ENCODE measurements at regions not wholly inside any gene's neighbourhood (a gene's known extent, or its start where the extent isn't known, plus 50 kb on each side); places are given as distances from the start of the nearest gene placed in this dataset.
A peak's percentile ranks its signal among the peaks of the same experiment; 100 is the strongest.

GRCh38 chr9:87786876-87787275, 61.0 kb downstream of the CTSL start:
- no peak overlapping the region for H3K9ac ChIP-seq (ENCODE audit: insufficient read depth in 1 of 2, low read length in 2 of 2)
- H3K27ac ChIP-seq (ENCODE audit: low read depth in 1 of 2, low read length in 1 of 2): no peak overlapping the region
- H3K36me3 ChIP-seq (ENCODE audit: control insufficient read depth in 4 of 4, insufficient read depth in 4 of 4, low read length in 4 of 4): no peaks in the 10 kb centered on the region
- ATAC-seq (ENCODE audit: insufficient read depth, low FRiP score) (no peak), DNase-seq (no peak)
- no peaks in the 10 kb centered on the region for H3K9me3 ChIP-seq (ENCODE audit: control insufficient read depth in 4 of 4, insufficient read depth in 3 of 4, low read length in 3 of 4)
- no peaks in the 10 kb centered on the region for H3K27me3 ChIP-seq (ENCODE audit: control insufficient read depth in 3 of 3, insufficient read depth in 3 of 3, low read length in 2 of 3)
- TF ChIP-seq CTCF (IDR thresholded peaks at IDR 0.05; ENCODE audit: control extremely low read depth, extremely low read depth): no peak
- 55 to 73% methylated on average over 2 of the region's 2 CpGs for WGBS, 2 donors
- H3K4me1 ChIP-seq (ENCODE audit: control insufficient read depth in 5 of 5, insufficient read depth in 5 of 5, low read length in 5 of 5): no peaks in the 10 kb centered on the region
- no peak overlapping the region for H3K4me3 ChIP-seq

GRCh38 chr9:87787735-87788134, 61.8 kb downstream of the CTSL start:
- DNase-seq: no peak
- 89 to 91% methylated on average over 5 of the region's 5 CpGs for WGBS, 2 donors

GRCh38 chr9:87792831-87793288, 66.9 kb downstream of the CTSL start:
- TF ChIP-seq CTCF (IDR thresholded peaks at IDR 0.05; ENCODE audit: control extremely low read depth, extremely low read depth): no peak
- H3K27ac ChIP-seq (ENCODE audit: low read depth in 1 of 2, low read length in 1 of 2): peak overlapping the region in 1 of 2 donors; percentile 62

More at GRCh38 chr9:87787735-87788134, 61.8 kb downstream of the CTSL start:
- H3K9me3 ChIP-seq (ENCODE audit: control insufficient read depth in 4 of 4, insufficient read depth in 3 of 4, low read length in 3 of 4): no peaks in the 10 kb centered on the region
- no peak for ATAC-seq (ENCODE audit: insufficient read depth, low FRiP score)
- no peak overlapping the region for H3K9ac ChIP-seq (ENCODE audit: insufficient read depth in 1 of 2, low read length in 2 of 2)
- no peak overlapping the region for H3K4me3 ChIP-seq
- H3K27me3 ChIP-seq (ENCODE audit: control insufficient read depth in 3 of 3, insufficient read depth in 3 of 3, low read length in 2 of 3): no peaks in the 10 kb centered on the region
- TF ChIP-seq CTCF (IDR thresholded peaks at IDR 0.05; ENCODE audit: control extremely low read depth, extremely low read depth): no peak
- H3K36me3 ChIP-seq (ENCODE audit: control insufficient read depth in 4 of 4, insufficient read depth in 4 of 4, low read length in 4 of 4): no peaks in the 10 kb centered on the region
- peaks cover 0 to 1% (median 0%) of the 10 kb centered on the region in 5 donors for H3K4me1 ChIP-seq (ENCODE audit: control insufficient read depth in 5 of 5, insufficient read depth in 5 of 5, low read length in 5 of 5)
- H3K27ac ChIP-seq (ENCODE audit: low read depth in 1 of 2, low read length in 1 of 2): no peak overlapping the region

GRCh38 chr9:87793292-87793691, 67.4 kb downstream of the CTSL start:
- ATAC-seq (ENCODE audit: insufficient read depth, low FRiP score) (peak; percentile 60), DNase-seq (no peak)
- H3K9ac ChIP-seq (ENCODE audit: insufficient read depth in 1 of 2, low read length in 2 of 2): no peak overlapping the region
- peaks cover 0 to 2% (median 0%) of the 10 kb centered on the region in 4 donors for H3K9me3 ChIP-seq (ENCODE audit: control insufficient read depth in 4 of 4, insufficient read depth in 3 of 4, low read length in 3 of 4)
- H3K4me1 ChIP-seq (ENCODE audit: control insufficient read depth in 5 of 5, insufficient read depth in 5 of 5, low read length in 5 of 5): peaks cover 0 to 6% (median 0%) of the 10 kb centered on the region in 5 donors
- H3K4me3 ChIP-seq: no peak overlapping the region
- peak overlapping the region in 1 of 2 donors; percentile 62 for H3K27ac ChIP-seq (ENCODE audit: low read depth in 1 of 2, low read length in 1 of 2)
- H3K36me3 ChIP-seq (ENCODE audit: control insufficient read depth in 4 of 4, insufficient read depth in 4 of 4, low read length in 4 of 4): no peaks in the 10 kb centered on the region
- WGBS, 2 donors: 35 to 46% methylated on average over 6 of the region's 6 CpGs
- no peaks in the 10 kb centered on the region for H3K27me3 ChIP-seq (ENCODE audit: control insufficient read depth in 3 of 3, insufficient read depth in 3 of 3, low read length in 2 of 3)
- no peak for TF ChIP-seq CTCF (IDR thresholded peaks at IDR 0.05; ENCODE audit: control extremely low read depth, extremely low read depth)

More at GRCh38 chr9:87792831-87793288, 66.9 kb downstream of the CTSL start:
- Histone ChIP-seq H3K4me1 (ENCODE audit: control insufficient read depth in 5 of 5, insufficient read depth in 5 of 5, low read length in 5 of 5) (peaks cover 0 to 6% (median 0%) of the 10 kb centered on the region in 5 donors), H3K36me3 (ENCODE audit: control insufficient read depth in 4 of 4, insufficient read depth in 4 of 4, low read length in 4 of 4) (no peaks in the 10 kb centered on the region), H3K9ac (ENCODE audit: insufficient read depth in 1 of 2, low read length in 2 of 2) (no peak overlapping the region), H3K27me3 (ENCODE audit: control insufficient read depth in 3 of 3, insufficient read depth in 3 of 3, low read length in 2 of 3) (no peaks in the 10 kb centered on the region), H3K4me3 (no peak overlapping the region), H3K9me3 (ENCODE audit: control insufficient read depth in 4 of 4, insufficient read depth in 3 of 4, low read length in 3 of 4) (peaks cover 0 to 2% (median 0%) of the 10 kb centered on the region in 4 donors)
- peak; percentile 92 for ATAC-seq (ENCODE audit: insufficient read depth, low FRiP score)
- WGBS, 2 donors: 46 to 53% methylated on average over 6 of the region's 6 CpGs
- DNase-seq: peak in 2 of 3 donors; percentile 7 to 33
